ENCODE measurements at regions not wholly inside any gene's neighbourhood (a gene's known extent, or its start where the extent isn't known, plus 50 kb on each side); places are given as distances from the start of the nearest gene placed in this dataset.

DNA sequence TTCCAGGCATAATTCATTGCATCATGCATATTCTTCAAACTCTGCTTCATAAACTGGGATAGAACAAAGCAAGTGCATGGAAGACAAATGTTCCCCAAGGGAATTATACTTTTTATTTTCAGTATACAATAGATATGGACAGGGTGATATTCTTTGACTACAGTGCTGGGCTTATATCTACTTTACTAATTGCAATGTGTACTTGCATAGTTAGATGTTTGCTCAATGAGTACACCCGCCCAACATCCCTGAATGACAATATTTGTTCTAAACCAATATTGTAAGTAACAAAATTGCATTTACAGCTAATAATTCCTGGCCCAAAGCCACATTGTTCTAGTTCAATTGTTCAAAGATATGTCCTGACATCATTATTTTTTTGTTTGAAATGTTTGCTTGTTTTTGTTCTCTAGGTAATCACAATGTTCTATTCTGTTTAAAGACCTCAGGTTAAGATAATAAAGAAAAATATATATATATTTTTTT is 171.4 kb downstream of the PTN start:
- Histone ChIP-seq H3K36me3 (ENCODE audit: insufficient read depth, low read length) (no peaks in the 10 kb centered on the region), H3K27me3 (ENCODE audit: insufficient read depth, low read length) (no peaks in the 10 kb centered on the region), H2AFZ (ENCODE audit: low read length, unreplicated experiment) (no peak overlapping the region), H3K27ac (ENCODE audit: low read depth, low read length) (no peak overlapping the region), H3K4me3 (ENCODE audit: low read depth, low read length) (no peak overlapping the region), H3K79me2 (ENCODE audit: control insufficient read depth, insufficient read depth, low read length, unreplicated experiment) (no peaks in the 10 kb centered on the region), H3K4me1 (ENCODE audit: control insufficient read depth, insufficient read depth, low read length, unreplicated experiment) (no peaks in the 10 kb centered on the region)

DNA sequence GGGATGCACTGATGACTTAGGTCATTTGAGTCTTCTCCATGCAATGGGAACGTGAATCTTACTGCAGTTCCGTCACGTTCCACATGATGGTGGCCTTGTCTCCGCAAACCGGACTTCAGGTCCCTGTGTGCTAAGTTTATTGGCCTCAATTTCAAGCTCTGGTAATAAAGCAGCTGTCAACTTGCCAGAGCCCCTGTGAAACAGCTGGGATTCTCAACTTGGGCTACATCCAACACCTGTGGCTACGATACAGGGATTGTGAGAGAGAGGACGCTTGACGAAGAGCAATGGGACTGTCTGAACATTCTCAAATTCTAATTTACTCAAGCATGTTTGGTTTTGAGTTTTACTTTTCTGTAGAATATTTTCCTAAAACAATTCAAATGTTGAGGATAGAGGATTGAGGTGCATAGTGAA is 174.2 kb downstream of the PTN start:
- no peaks in the 10 kb centered on the region for H3K79me2 ChIP-seq (ENCODE audit: control insufficient read depth, insufficient read depth, low read length, unreplicated experiment)
- no peaks in the 10 kb centered on the region for H3K27me3 ChIP-seq (ENCODE audit: insufficient read depth, low read length)
- no peak overlapping the region for H3K4me3 ChIP-seq (ENCODE audit: low read depth, low read length)
- H3K36me3 ChIP-seq (ENCODE audit: insufficient read depth, low read length), result no peaks in the 10 kb centered on the region
- no peak overlapping the region for H3K27ac ChIP-seq (ENCODE audit: low read depth, low read length)
- H3K4me1 ChIP-seq (ENCODE audit: control insufficient read depth, insufficient read depth, low read length, unreplicated experiment), result no peaks in the 10 kb centered on the region
- no peak overlapping the region for H2AFZ ChIP-seq (ENCODE audit: low read length, unreplicated experiment)

DNA sequence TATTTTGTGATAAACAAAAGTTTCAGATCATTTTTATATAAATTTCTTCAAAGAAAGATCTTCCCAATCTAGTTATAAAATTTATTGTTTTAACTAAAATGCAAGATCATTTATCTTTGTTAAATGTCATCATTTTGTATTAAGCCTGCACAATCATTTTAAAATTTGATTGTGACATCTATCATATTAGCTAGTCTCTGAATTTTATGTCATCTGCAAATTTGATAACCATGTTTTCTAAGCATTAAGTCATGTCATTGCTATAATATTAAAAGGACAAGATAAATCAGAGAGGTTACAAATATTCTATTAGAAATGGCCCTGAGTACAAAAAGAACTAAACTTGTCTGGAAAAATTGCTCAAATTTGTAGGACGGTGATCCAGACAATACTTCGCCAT is 175.9 kb downstream of the PTN start:
- Histone ChIP-seq H3K79me2 (ENCODE audit: control insufficient read depth, insufficient read depth, low read length, unreplicated experiment) (no peaks in the 10 kb centered on the region), H3K27me3 (ENCODE audit: insufficient read depth, low read length) (no peaks in the 10 kb centered on the region), H3K4me1 (ENCODE audit: control insufficient read depth, insufficient read depth, low read length, unreplicated experiment) (no peaks in the 10 kb centered on the region), H3K4me3 (ENCODE audit: low read depth, low read length) (no peak overlapping the region), H3K36me3 (ENCODE audit: insufficient read depth, low read length) (no peaks in the 10 kb centered on the region), H2AFZ (ENCODE audit: low read length, unreplicated experiment) (no peak overlapping the region), H3K27ac (ENCODE audit: low read depth, low read length) (no peak overlapping the region)

DNA sequence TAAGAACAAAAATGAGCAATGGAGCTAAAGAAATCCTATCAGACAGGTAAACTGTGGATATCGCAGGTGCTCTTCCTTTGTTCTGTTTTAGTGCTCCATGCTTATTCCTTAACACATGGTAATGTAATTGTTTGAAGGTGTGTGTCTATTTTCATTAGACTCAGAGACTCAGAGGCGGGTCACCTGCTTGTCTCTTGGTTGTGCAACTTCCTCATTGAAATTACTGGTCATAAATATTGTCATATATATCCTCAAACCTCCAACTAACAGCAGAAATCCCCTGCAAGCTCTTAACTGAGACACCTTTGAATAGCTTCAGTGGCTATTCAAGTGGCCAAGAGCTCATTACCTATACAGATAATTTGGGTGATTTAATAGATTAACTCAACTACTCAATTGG is 177.2 kb downstream of the PTN start:
- no peak overlapping the region for H3K27ac ChIP-seq (ENCODE audit: low read depth, low read length)
- H3K36me3 ChIP-seq (ENCODE audit: insufficient read depth, low read length), result no peaks in the 10 kb centered on the region
- H3K79me2 ChIP-seq (ENCODE audit: control insufficient read depth, insufficient read depth, low read length, unreplicated experiment), result no peaks in the 10 kb centered on the region
- H3K4me3 ChIP-seq (ENCODE audit: low read depth, low read length), result no peak overlapping the region
- H3K27me3 ChIP-seq (ENCODE audit: insufficient read depth, low read length), result no peaks in the 10 kb centered on the region
- H2AFZ ChIP-seq (ENCODE audit: low read length, unreplicated experiment), result no peak overlapping the region
- no peaks in the 10 kb centered on the region for H3K4me1 ChIP-seq (ENCODE audit: control insufficient read depth, insufficient read depth, low read length, unreplicated experiment)

DNA sequence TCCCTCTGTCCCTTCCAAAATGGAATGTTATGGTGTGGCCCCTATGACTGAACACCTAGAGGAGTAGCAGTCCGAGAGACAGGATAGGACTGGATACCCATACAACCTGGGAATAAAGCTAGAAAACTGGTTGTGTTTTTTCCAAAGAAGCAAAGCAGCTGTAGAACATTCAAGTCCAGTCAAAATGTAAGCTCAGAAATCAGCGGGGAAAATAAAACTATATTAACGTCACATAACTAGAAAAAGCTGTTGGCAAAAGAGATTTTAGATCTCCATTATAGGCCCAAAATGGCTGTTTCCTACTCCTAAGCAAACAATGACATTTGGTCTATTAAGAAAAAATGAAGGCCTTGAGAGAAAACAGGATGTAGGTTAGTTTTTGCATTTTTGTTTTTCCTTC is 177.7 kb downstream of the PTN start:
- Histone ChIP-seq H3K4me1 (ENCODE audit: control insufficient read depth, insufficient read depth, low read length, unreplicated experiment) (no peaks in the 10 kb centered on the region), H3K36me3 (ENCODE audit: insufficient read depth, low read length) (no peaks in the 10 kb centered on the region), H3K4me3 (ENCODE audit: low read depth, low read length) (no peak overlapping the region), H3K27ac (ENCODE audit: low read depth, low read length) (no peak overlapping the region), H3K79me2 (ENCODE audit: control insufficient read depth, insufficient read depth, low read length, unreplicated experiment) (no peaks in the 10 kb centered on the region), H2AFZ (ENCODE audit: low read length, unreplicated experiment) (no peak overlapping the region), H3K27me3 (ENCODE audit: insufficient read depth, low read length) (no peaks in the 10 kb centered on the region)

DNA sequence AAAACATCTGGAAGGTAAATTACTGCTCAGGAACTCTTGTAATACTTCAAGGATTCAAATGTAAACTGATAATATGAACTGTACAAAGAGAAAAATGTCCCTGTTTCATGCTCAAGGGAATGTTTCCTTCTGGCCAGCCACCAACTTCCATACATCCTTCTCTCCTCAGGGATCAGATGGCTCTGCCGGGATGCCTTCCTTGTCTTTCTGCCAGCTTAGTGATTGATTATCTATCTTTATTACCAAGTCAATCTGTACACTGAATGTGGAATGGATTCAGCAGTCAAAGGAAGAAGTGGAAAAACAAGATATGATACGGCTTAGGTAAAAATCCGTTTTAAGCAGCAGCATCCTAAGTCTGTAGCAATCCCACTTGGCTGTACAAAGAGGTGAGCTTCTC is 178.3 kb downstream of the PTN start:
- Histone ChIP-seq H3K4me1 (ENCODE audit: control insufficient read depth, insufficient read depth, low read length, unreplicated experiment) (no peaks in the 10 kb centered on the region), H3K27me3 (ENCODE audit: insufficient read depth, low read length) (no peaks in the 10 kb centered on the region), H3K79me2 (ENCODE audit: control insufficient read depth, insufficient read depth, low read length, unreplicated experiment) (no peaks in the 10 kb centered on the region), H2AFZ (ENCODE audit: low read length, unreplicated experiment) (no peak overlapping the region), H3K4me3 (ENCODE audit: low read depth, low read length) (no peak overlapping the region), H3K27ac (ENCODE audit: low read depth, low read length) (no peak overlapping the region), H3K36me3 (ENCODE audit: insufficient read depth, low read length) (no peaks in the 10 kb centered on the region)

DNA sequence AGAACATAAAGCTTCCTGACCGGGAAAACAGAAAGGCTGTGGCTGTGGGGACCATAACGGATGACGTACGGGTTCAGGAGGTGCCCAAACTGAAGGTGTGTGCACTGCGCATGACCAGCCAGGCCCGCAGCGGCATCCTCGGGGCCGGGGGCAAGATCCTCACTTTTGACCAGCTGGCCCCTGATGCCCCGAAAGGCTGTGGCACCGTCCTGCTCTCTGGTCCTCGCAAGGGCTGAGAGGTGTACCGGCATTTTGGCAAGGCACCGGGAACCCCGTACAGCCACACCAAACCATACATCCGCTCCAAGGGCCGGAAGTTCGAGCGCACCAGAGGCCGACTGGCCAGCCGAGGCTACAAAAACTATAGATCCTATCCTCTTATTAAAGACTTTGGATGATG is 179.3 kb downstream of the PTN start:
- H3K27me3 ChIP-seq (ENCODE audit: insufficient read depth, low read length), result no peaks in the 10 kb centered on the region
- H3K4me1 ChIP-seq (ENCODE audit: control insufficient read depth, insufficient read depth, low read length, unreplicated experiment), result no peaks in the 10 kb centered on the region
- H3K36me3 ChIP-seq (ENCODE audit: insufficient read depth, low read length), result no peaks in the 10 kb centered on the region
- no peak overlapping the region for H3K4me3 ChIP-seq (ENCODE audit: low read depth, low read length)
- H3K79me2 ChIP-seq (ENCODE audit: control insufficient read depth, insufficient read depth, low read length, unreplicated experiment), result no peaks in the 10 kb centered on the region
- no peak overlapping the region for H2AFZ ChIP-seq (ENCODE audit: low read length, unreplicated experiment)
- H3K27ac ChIP-seq (ENCODE audit: low read depth, low read length), result no peak overlapping the region

DNA sequence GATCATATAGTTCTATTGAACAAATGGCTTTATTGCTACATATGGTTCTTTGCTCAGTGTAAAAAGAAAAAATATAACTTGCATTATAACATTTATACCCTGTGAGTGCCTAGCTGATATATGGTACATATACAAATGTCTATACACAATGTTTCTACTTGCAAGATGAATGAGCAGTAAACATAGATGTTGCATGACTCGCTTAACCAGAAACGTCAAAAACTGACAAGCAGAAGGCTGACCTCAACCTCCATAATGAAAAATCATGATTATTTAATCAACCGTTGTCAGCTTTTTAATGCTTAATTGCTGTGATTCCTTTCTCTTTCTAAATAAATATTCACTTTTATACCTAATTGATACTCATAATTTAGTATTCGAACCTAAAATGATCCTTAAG is 183.3 kb downstream of the PTN start:
- Histone ChIP-seq H3K36me3 (ENCODE audit: insufficient read depth, low read length) (no peaks in the 10 kb centered on the region), H3K4me1 (ENCODE audit: control insufficient read depth, insufficient read depth, low read length, unreplicated experiment) (no peaks in the 10 kb centered on the region), H3K27me3 (ENCODE audit: insufficient read depth, low read length) (no peaks in the 10 kb centered on the region), H3K4me3 (ENCODE audit: low read depth, low read length) (no peak overlapping the region), H3K27ac (ENCODE audit: low read depth, low read length) (no peak overlapping the region), H2AFZ (ENCODE audit: low read length, unreplicated experiment) (no peak overlapping the region), H3K79me2 (ENCODE audit: control insufficient read depth, insufficient read depth, low read length, unreplicated experiment) (no peaks in the 10 kb centered on the region)

DNA sequence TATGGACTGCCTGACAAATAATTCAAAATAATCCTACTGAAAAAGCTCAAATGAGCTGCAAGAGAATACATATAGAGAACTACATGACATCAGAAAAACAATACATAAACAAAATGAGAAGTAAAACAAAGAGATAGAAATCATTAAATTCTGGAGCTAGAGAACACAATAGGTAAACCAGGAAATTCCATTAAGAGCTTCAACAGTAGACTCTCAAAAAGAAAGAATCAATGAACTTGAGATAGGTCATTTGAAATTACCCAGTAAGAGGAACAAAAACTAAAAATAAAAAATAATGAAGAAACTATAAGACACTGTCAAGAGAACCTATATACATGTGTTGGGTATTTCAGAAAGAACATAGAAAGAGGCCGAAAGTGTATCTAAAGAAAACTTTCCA is 186.3 kb downstream of the PTN start:
- Histone ChIP-seq H3K36me3 (ENCODE audit: insufficient read depth, low read length) (no peaks in the 10 kb centered on the region), H3K4me1 (ENCODE audit: control insufficient read depth, insufficient read depth, low read length, unreplicated experiment) (no peaks in the 10 kb centered on the region), H2AFZ (ENCODE audit: low read length, unreplicated experiment) (no peak overlapping the region), H3K79me2 (ENCODE audit: control insufficient read depth, insufficient read depth, low read length, unreplicated experiment) (no peaks in the 10 kb centered on the region), H3K4me3 (ENCODE audit: low read depth, low read length) (no peak overlapping the region), H3K27ac (ENCODE audit: low read depth, low read length) (no peak overlapping the region), H3K27me3 (ENCODE audit: insufficient read depth, low read length) (no peaks in the 10 kb centered on the region)

DNA sequence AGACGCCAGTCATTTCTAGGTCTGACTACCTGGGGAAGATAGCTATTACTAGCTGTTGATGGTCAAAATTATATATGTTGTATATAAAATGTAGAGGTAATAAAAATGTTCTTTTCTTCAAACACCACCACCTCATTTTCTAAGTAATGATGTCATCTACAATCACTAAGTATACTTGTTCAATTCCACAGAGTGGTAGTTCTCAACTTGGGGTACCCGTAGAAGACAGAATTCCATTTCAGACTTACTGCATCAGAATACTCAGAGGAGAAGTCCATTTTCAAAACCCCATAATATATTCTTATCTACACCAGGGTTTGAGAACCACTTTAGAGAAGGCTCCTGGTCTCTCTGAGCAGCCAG is 191.9 kb downstream of the PTN start:
- Histone ChIP-seq H3K4me1 (ENCODE audit: control insufficient read depth, insufficient read depth, low read length, unreplicated experiment) (no peaks in the 10 kb centered on the region), H3K79me2 (ENCODE audit: control insufficient read depth, insufficient read depth, low read length, unreplicated experiment) (no peaks in the 10 kb centered on the region), H2AFZ (ENCODE audit: low read length, unreplicated experiment) (no peak overlapping the region), H3K27ac (ENCODE audit: low read depth, low read length) (no peak overlapping the region), H3K4me3 (ENCODE audit: low read depth, low read length) (no peak overlapping the region), H3K27me3 (ENCODE audit: insufficient read depth, low read length) (no peaks in the 10 kb centered on the region), H3K36me3 (ENCODE audit: insufficient read depth, low read length) (no peaks in the 10 kb centered on the region)

DNA sequence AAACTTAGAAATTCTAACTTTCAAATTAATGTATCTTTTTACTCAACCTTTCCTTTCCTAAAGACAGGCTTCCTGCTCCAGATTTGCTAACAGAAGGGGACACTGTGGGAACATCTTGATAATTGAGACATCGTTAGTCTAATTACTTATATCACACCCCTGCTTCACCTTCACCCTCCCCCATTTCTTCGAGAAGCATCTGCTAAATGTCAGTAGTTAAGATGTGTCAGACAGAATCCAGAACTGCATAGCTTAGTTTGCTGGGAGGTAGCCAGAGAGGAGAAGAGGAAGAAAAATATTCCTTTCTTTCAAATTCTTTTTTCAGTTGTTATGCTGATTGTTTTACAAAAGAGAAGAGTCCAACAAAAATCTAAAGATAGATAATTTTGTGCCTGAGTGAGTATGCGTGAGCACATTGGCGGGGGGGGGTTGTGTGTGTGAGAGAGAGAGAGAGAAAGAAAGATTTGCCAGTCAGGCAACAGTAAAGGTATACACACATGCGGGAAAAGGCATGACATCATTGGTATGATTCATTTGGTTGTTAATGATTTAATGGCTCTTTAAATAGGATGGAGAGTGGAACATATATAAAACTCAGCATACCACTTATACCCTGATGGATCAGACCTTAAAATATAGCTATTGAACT is 192.4 kb downstream of the PTN start:
- no peaks in the 10 kb centered on the region for H3K79me2 ChIP-seq (ENCODE audit: control insufficient read depth, insufficient read depth, low read length, unreplicated experiment)
- H3K4me1 ChIP-seq (ENCODE audit: control insufficient read depth, insufficient read depth, low read length, unreplicated experiment), result no peaks in the 10 kb centered on the region
- H3K27ac ChIP-seq (ENCODE audit: low read depth, low read length), result no peak overlapping the region
- H3K27me3 ChIP-seq (ENCODE audit: insufficient read depth, low read length), result no peaks in the 10 kb centered on the region
- no peak overlapping the region for H2AFZ ChIP-seq (ENCODE audit: low read length, unreplicated experiment)
- no peak overlapping the region for H3K4me3 ChIP-seq (ENCODE audit: low read depth, low read length)
- no peaks in the 10 kb centered on the region for H3K36me3 ChIP-seq (ENCODE audit: insufficient read depth, low read length)
